Liver (tissue), 8 donors: ENCODE measurements at regions not wholly inside any gene's neighbourhood (a gene's known extent, or its start where the extent isn't known, plus 50 kb on each side); places are given as distances from the start of the nearest gene placed in this dataset.

Experiments
- DNase-seq: peaks from one replicate; pipeline ENCODE4 v3.0.0-alpha.2; 2017; ENCODE audit warnings: low spot score
- H3K27ac ChIP-seq, 2 donors: one replicate each; pipeline ENCODE4 v1.7.0; 2013; ENCODE audit warnings: inconsistent platforms in 2 of 2, low read length in 2 of 2, control low read depth in 1 of 2, low read depth in 1 of 2, mild to moderate bottlenecking in 1 of 2
- H3K27me3 ChIP-seq, 4 donors: one replicate each; pipeline versions ENCODE4 v1.6.1 to v1.7.0; 2013; ENCODE audit warnings: low read length in 3 of 4, inconsistent platforms in 1 of 4, mild to moderate bottlenecking in 1 of 4, moderate library complexity in 1 of 4; ENCODE audit not compliant: control insufficient read depth in 4 of 4, insufficient read depth in 4 of 4
- H3K36me3 ChIP-seq, 4 donors: one replicate each; pipeline versions ENCODE4 v1.6.1 to v1.7.0; 2013; ENCODE audit warnings: low read length in 3 of 4, mild to moderate bottlenecking in 3 of 4, low read depth in 1 of 4, moderate library complexity in 1 of 4; ENCODE audit not compliant: control insufficient read depth in 4 of 4, insufficient read depth in 3 of 4
- H3K4me1 ChIP-seq, 4 donors: one replicate each; pipeline versions ENCODE4 v1.6.1 to v1.7.0; 2013; ENCODE audit warnings: low read length in 3 of 4, mild to moderate bottlenecking in 3 of 4, moderate library complexity in 1 of 4; ENCODE audit not compliant: control insufficient read depth in 4 of 4, insufficient read depth in 4 of 4
- H3K4me3 ChIP-seq, 3 donors: one replicate each; pipeline versions ENCODE4 v1.6.1 to v1.7.0; 2013; ENCODE audit warnings: low read length in 3 of 3, control low read depth in 1 of 3, low read depth in 1 of 3, mild to moderate bottlenecking in 1 of 3
- H3K9ac ChIP-seq, 2 donors: one replicate each; pipeline ENCODE4 v1.7.0; 2013; ENCODE audit warnings: low read length in 2 of 2, mild to moderate bottlenecking in 2 of 2, moderate library complexity in 2 of 2, control low read depth in 1 of 2, low read depth in 1 of 2
- H3K9me3 ChIP-seq, 4 donors: one replicate each; pipeline versions ENCODE4 v1.6.1 to v1.7.0; 2013; ENCODE audit warnings: low read length in 3 of 4; ENCODE audit not compliant: control insufficient read depth in 4 of 4
- ATF3 ChIP-seq: IDR thresholded peaks from 2 replicates; pipeline ENCODE4 v1.6.1; 2016; ENCODE audit warnings: antibody characterized with exemption
- EGR1 ChIP-seq, 2 donors: IDR thresholded peaks; 2 replicates each; pipeline ENCODE4 v1.6.1; 2016 to 2018; ENCODE audit warnings: antibody characterized with exemption in 2 of 2, low read depth in 2 of 2
- FOXA1 ChIP-seq: IDR thresholded peaks from 2 replicates; pipeline ENCODE4 v1.6.1; 2016; ENCODE audit warnings: antibody characterized with exemption
- FOXA2 ChIP-seq: IDR thresholded peaks from 2 replicates; pipeline ENCODE4 v1.6.1; 2016; ENCODE audit warnings: antibody characterized with exemption
- GABPA ChIP-seq, 2 donors: IDR thresholded peaks in 1 of 2; conservative IDR thresholded peaks in 1 of 2; 2 replicates each; pipeline ENCODE4 v1.6.1; 2016; ENCODE audit warnings: antibody characterized with exemption in 2 of 2, mild to moderate bottlenecking in 1 of 2, moderate library complexity in 1 of 2
- HNF4A ChIP-seq, 2 donors: conservative IDR thresholded peaks; 2 replicates each; pipeline ENCODE4 v1.6.1; 2016; ENCODE audit warnings: antibody characterized with exemption in 2 of 2, mild to moderate bottlenecking in 2 of 2
- HNF4G ChIP-seq: IDR thresholded peaks from 2 replicates; pipeline ENCODE4 v1.6.1; 2016; ENCODE audit warnings: antibody characterized with exemption
- JUND ChIP-seq, 2 donors: IDR thresholded peaks; 2 replicates each; pipeline ENCODE4 v1.6.1; 2016; ENCODE audit warnings: antibody characterized with exemption in 2 of 2
- MAX ChIP-seq: IDR thresholded peaks from 2 replicates; pipeline ENCODE4 v1.6.1; 2016; ENCODE audit warnings: antibody characterized with exemption
- NR2F2 ChIP-seq: IDR thresholded peaks from 2 replicates; pipeline ENCODE4 v1.6.1; 2016; ENCODE audit warnings: antibody characterized with exemption
- RAD21 ChIP-seq, 2 donors: IDR thresholded peaks; 2 replicates each; pipeline ENCODE4 v1.6.1; 2016; ENCODE audit warnings: antibody characterized with exemption in 2 of 2, mild to moderate bottlenecking in 2 of 2
- RXRA ChIP-seq, 2 donors: IDR thresholded peaks; 2 replicates each; pipeline ENCODE4 v1.6.1; 2017 to 2018; ENCODE audit warnings: antibody characterized with exemption in 2 of 2, mild to moderate bottlenecking in 1 of 2
- SP1 ChIP-seq: IDR thresholded peaks from 2 replicates; pipeline ENCODE4 v1.6.1; 2018; ENCODE audit warnings: antibody characterized with exemption, mild to moderate bottlenecking
- TAF1 ChIP-seq: conservative IDR thresholded peaks from 2 replicates; pipeline ENCODE4 v1.6.1; 2016; ENCODE audit warnings: antibody characterized with exemption, mild to moderate bottlenecking
- YY1 ChIP-seq: IDR thresholded peaks from 2 replicates; pipeline ENCODE4 v1.6.1; 2016; ENCODE audit warnings: antibody characterized with exemption, mild to moderate bottlenecking
- WGBS: extraction: QIAGEN DNeasy Blood & Tissue Kit; methylation state at CpG from one replicate; pipeline ENCODE4 v1.1.7; 2013; 5-methylcytosine and 5-hydroxymethylcytosine counted together
- TF ChIP-seq, protein P1 (sequence below): fragments of 150-350 bp; IDR thresholded peaks from 2 replicates; pipeline ENCODE4 v1.5.1; 2017; ENCODE audit warnings: improper control_type of control experiment, low read depth, low read length; ENCODE audit not compliant: missing input control
- TF ChIP-seq, protein P2 (sequence below): IDR thresholded peaks from 2 replicates; pipeline ENCODE4 v1.6.1; 2016; ENCODE audit warnings: antibody characterized with exemption, mild to moderate bottlenecking
- TF ChIP-seq, protein P3 (sequence below): IDR thresholded peaks from 2 replicates; pipeline ENCODE4 v1.6.1; 2016; ENCODE audit warnings: antibody characterized with exemption
- donor health status: healthy.
- donor health status: healthy.
- donor health status: healthy.
- donor health status: healthy.
- donor health status: healthy.

DNA sequence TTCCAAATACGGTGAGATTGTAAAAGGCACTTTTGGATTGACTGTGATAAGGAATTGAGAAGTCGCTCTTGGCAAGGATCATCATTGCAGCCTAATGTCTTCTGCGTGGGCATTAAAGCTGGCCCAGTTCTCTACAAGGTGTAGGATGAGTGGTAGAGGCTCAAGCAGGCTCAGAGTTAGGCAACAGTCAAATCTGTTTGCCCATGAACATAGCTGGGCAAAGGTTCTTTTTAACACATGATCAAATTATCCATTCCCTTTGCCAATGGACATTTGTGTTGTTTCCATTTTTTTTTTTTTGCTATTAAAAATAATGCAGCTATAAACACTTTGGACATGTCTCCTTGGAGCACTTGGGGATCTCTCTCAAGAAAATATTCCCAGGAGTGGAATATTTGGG, 229.1 kb upstream of the FAT1 start:
- H3K4me3 ChIP-seq = no peak overlapping the region
- TF ChIP-seq SP1 = peak; percentile 56
- TF ChIP-seq EGR1 (IDR thresholded peaks at IDR 0.05; ENCODE audit: low read depth in 2 of 2) = no peak
- peak; percentile 26 to 37 for TF ChIP-seq RAD21 (IDR thresholded peaks at IDR 0.05)
- TF ChIP-seq RXRA (IDR thresholded peaks at IDR 0.05) = peak in 1 of 2 donors; percentile 55
- peak; percentile 32 for TF ChIP-seq HNF4G
- no peak for TF ChIP-seq TAF1
- TF ChIP-seq NR2F2 = no peak
- TF ChIP-seq ATF3 = no peak
- no peak for TF ChIP-seq FOXA1
- TF ChIP-seq, protein P1, sequence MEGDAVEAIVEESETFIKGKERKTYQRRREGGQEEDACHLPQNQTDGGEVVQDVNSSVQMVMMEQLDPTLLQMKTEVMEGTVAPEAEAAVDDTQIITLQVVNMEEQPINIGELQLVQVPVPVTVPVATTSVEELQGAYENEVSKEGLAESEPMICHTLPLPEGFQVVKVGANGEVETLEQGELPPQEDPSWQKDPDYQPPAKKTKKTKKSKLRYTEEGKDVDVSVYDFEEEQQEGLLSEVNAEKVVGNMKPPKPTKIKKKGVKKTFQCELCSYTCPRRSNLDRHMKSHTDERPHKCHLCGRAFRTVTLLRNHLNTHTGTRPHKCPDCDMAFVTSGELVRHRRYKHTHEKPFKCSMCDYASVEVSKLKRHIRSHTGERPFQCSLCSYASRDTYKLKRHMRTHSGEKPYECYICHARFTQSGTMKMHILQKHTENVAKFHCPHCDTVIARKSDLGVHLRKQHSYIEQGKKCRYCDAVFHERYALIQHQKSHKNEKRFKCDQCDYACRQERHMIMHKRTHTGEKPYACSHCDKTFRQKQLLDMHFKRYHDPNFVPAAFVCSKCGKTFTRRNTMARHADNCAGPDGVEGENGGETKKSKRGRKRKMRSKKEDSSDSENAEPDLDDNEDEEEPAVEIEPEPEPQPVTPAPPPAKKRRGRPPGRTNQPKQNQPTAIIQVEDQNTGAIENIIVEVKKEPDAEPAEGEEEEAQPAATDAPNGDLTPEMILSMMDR = no peak
- no peak for TF ChIP-seq GABPA (IDR thresholded peaks at IDR 0.05 in 1 of 2, conservative IDR thresholded peaks at IDR 0.05 in 1 of 2)
- TF ChIP-seq HNF4A (conservative IDR thresholded peaks at IDR 0.05) = peak; percentile 81 to 82
- TF ChIP-seq, protein P2, sequence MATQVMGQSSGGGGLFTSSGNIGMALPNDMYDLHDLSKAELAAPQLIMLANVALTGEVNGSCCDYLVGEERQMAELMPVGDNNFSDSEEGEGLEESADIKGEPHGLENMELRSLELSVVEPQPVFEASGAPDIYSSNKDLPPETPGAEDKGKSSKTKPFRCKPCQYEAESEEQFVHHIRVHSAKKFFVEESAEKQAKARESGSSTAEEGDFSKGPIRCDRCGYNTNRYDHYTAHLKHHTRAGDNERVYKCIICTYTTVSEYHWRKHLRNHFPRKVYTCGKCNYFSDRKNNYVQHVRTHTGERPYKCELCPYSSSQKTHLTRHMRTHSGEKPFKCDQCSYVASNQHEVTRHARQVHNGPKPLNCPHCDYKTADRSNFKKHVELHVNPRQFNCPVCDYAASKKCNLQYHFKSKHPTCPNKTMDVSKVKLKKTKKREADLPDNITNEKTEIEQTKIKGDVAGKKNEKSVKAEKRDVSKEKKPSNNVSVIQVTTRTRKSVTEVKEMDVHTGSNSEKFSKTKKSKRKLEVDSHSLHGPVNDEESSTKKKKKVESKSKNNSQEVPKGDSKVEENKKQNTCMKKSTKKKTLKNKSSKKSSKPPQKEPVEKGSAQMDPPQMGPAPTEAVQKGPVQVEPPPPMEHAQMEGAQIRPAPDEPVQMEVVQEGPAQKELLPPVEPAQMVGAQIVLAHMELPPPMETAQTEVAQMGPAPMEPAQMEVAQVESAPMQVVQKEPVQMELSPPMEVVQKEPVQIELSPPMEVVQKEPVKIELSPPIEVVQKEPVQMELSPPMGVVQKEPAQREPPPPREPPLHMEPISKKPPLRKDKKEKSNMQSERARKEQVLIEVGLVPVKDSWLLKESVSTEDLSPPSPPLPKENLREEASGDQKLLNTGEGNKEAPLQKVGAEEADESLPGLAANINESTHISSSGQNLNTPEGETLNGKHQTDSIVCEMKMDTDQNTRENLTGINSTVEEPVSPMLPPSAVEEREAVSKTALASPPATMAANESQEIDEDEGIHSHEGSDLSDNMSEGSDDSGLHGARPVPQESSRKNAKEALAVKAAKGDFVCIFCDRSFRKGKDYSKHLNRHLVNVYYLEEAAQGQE = no peak
- peak in 1 of 2 donors; percentile 43 for TF ChIP-seq JUND (IDR thresholded peaks at IDR 0.05)
- TF ChIP-seq FOXA2 = no peak
- TF ChIP-seq, protein P3, sequence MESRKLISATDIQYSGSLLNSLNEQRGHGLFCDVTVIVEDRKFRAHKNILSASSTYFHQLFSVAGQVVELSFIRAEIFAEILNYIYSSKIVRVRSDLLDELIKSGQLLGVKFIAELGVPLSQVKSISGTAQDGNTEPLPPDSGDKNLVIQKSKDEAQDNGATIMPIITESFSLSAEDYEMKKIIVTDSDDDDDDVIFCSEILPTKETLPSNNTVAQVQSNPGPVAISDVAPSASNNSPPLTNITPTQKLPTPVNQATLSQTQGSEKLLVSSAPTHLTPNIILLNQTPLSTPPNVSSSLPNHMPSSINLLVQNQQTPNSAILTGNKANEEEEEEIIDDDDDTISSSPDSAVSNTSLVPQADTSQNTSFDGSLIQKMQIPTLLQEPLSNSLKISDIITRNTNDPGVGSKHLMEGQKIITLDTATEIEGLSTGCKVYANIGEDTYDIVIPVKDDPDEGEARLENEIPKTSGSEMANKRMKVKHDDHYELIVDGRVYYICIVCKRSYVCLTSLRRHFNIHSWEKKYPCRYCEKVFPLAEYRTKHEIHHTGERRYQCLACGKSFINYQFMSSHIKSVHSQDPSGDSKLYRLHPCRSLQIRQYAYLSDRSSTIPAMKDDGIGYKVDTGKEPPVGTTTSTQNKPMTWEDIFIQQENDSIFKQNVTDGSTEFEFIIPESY = no peak
- TF ChIP-seq MAX = no peak
- TF ChIP-seq YY1 = peak; percentile 62
- H3K9ac ChIP-seq = no peak overlapping the region
- DNase-seq = no peak
- H3K36me3 ChIP-seq = no peaks in the 10 kb centered on the region
- no peaks in the 10 kb centered on the region for H3K27me3 ChIP-seq
- no peaks in the 10 kb centered on the region for H3K9me3 ChIP-seq
- WGBS = 53% methylated on average over 3 of the region's 3 CpGs
- H3K4me1 ChIP-seq = peaks cover 0 to 10% (median 4%) of the 10 kb centered on the region in 4 donors
- H3K27ac ChIP-seq = no peak overlapping the region
